GM12878 (cell line): ENCODE measurements at regions not wholly inside any gene's neighbourhood (a gene's known extent, or its start where the extent isn't known, plus 50 kb on each side); places are given as distances from the start of the nearest gene placed in this dataset.

Experiments used
- ATAC-seq: fragments of 200-7000 bp; cut with Tn5 transposase; 3 replicates; pipeline ENCODE4 v1.9.1; 2020; ENCODE audit warnings: mild to moderate bottlenecking, moderate library complexity
- BruUV-seq: library from RNA; stranded (reverse); fragments of 400-500 nt; replicated peaks from 2 replicates; lab custom pipeline; 2021; lab: Mats Ljungman, UMichigan
- CTCF ChIA-PET: fragments of 300-600 bp; sonication (Branson Sonifier 250); formaldehyde crosslinking; extraction: SDS; loops from one replicate; lab custom pipeline; 2021; ENCODE audit warnings: inconsistent platforms; lab: Yijun Ruan, JAX
- POLR2A ChIA-PET: fragments of 350-600 bp; formaldehyde crosslinking; extraction: SDS; loops from one replicate; lab custom pipeline; 2021; ENCODE audit warnings: inconsistent platforms; lab: Charles Lee
- RAD21 ChIA-PET: fragments of 300-600 bp; sonication (Branson Sonifier 250); formaldehyde crosslinking; loops from one replicate; lab custom pipeline; 2023; ENCODE audit warnings: antibody characterized with exemption; ENCODE audit not compliant: unreplicated experiment; lab: Charles Lee
- SMC1A ChIA-PET: fragments of 300-600 bp; sonication (Branson Sonifier 250); formaldehyde crosslinking; loops from one replicate; lab custom pipeline; 2023; ENCODE audit not compliant: unreplicated experiment, uncharacterized antibody; lab: Charles Lee
- DNase-seq: peaks from one replicate; pipeline ENCODE4 v3.0.0-alpha.2; 2011; ENCODE audit warnings: low read depth, low spot score
- FAIRE-seq: peaks from 3 replicates; lab custom pipeline; 2011; peaks lifted over from hg19 to GRCh38; lab: Jason Lieb, UNC
- H2AFZ ChIP-seq: 2 replicates; pipeline ENCODE4 v1.6.0; 2011; ENCODE audit warnings: low read depth, low read length, control low read depth; ENCODE audit not compliant: control insufficient read depth
- H3K27ac ChIP-seq: 2 replicates; pipeline ENCODE4 v1.5.1; 2011; ENCODE audit warnings: control low read depth; ENCODE audit not compliant: control insufficient read depth, insufficient read depth
- H3K27me3 ChIP-seq, 2 experiments: replicated peaks in 1 of 2; 2 replicates each; pipeline versions ENCODE4 v1.6.0 to v1.6.1; 2011; ENCODE audit warnings: low read length in 1 of 2; ENCODE audit not compliant: control insufficient read depth in 2 of 2, insufficient read depth in 2 of 2
- H3K36me3 ChIP-seq, 2 experiments: 2 replicates each; pipeline ENCODE4 v1.5.1; 2011; ENCODE audit warnings: low read length in 1 of 2; ENCODE audit not compliant: control insufficient read depth in 2 of 2, insufficient read depth in 2 of 2
- H3K4me1 ChIP-seq: 2 replicates; pipeline ENCODE4 v1.6.1; 2011; ENCODE audit warnings: mild to moderate bottlenecking, low read length, moderate library complexity, mixed read lengths; ENCODE audit not compliant: control insufficient read depth, insufficient read depth
- H3K4me2 ChIP-seq: 2 replicates; pipeline ENCODE4 v1.6.0; 2011; ENCODE audit warnings: control low read depth; ENCODE audit not compliant: control insufficient read depth, insufficient read depth
- H3K4me3 ChIP-seq: fragments of 200-600 bp; sonication (generic); 2 replicates; pipeline ENCODE4 v1.5.1; 2016
- H3K79me2 ChIP-seq: 2 replicates; pipeline ENCODE4 v1.6.0; 2011; ENCODE audit warnings: low read length; ENCODE audit not compliant: control insufficient read depth, insufficient read depth
- H3K9ac ChIP-seq: 2 replicates; pipeline ENCODE4 v1.8.0; 2011; ENCODE audit warnings: low read length, control low read depth, mixed read lengths; ENCODE audit not compliant: control insufficient read depth, insufficient read depth
- H3K9me3 ChIP-seq: replicated peaks from 3 replicates; pipeline ENCODE4 v1.5.1; 2011; ENCODE audit warnings: mild to moderate bottlenecking, low read length; ENCODE audit not compliant: control insufficient read depth, insufficient read depth
- H4K20me1 ChIP-seq: 2 replicates; pipeline ENCODE4 v1.6.0; 2011; ENCODE audit not compliant: control insufficient read depth, insufficient read depth
- BACH1 ChIP-seq: fragments of 450-650 bp; IDR thresholded peaks from 2 replicates; pipeline ENCODE4 v1.6.1; 2017; ENCODE audit warnings: mild to moderate bottlenecking, borderline replicate concordance
- BCL11A ChIP-seq: IDR thresholded peaks from 2 replicates; pipeline ENCODE4 v1.6.1; 2011; ENCODE audit warnings: low read depth, low read length
- CHD2 ChIP-seq: IDR thresholded peaks from 2 replicates; pipeline ENCODE4 v1.6.1; 2011; ENCODE audit warnings: low read depth, low read length, improper control_type of control experiment, borderline replicate concordance
- HDAC2 ChIP-seq: fragments of 200-600 bp; sonication (generic); IDR thresholded peaks from 2 replicates; pipeline ENCODE4 v1.6.1; 2017
- JUNB ChIP-seq: IDR thresholded peaks from 2 replicates; pipeline ENCODE4 v1.6.1; 2016; ENCODE audit warnings: antibody characterized with exemption, mild to moderate bottlenecking
- MTA3 ChIP-seq: IDR thresholded peaks from 2 replicates; pipeline ENCODE4 v1.6.1; 2012; ENCODE audit warnings: low read length, inconsistent platforms, borderline replicate concordance
- NFIC ChIP-seq: IDR thresholded peaks from 2 replicates; pipeline ENCODE4 v1.6.1; 2012; ENCODE audit warnings: low read depth, mild to moderate bottlenecking, inconsistent platforms, low read length, moderate library complexity
- NFXL1 ChIP-seq: fragments of 450-650 bp; IDR thresholded peaks from 2 replicates; pipeline ENCODE4 v1.6.1; 2017; ENCODE audit warnings: antibody characterized with exemption, mild to moderate bottlenecking, borderline replicate concordance
- PML ChIP-seq: IDR thresholded peaks from 2 replicates; pipeline ENCODE4 v1.6.1; 2012; ENCODE audit warnings: low read length, inconsistent platforms
- POU2F2 ChIP-seq: IDR thresholded peaks from 3 replicates; pipeline ENCODE4 v1.6.1; 2011; ENCODE audit warnings: low read depth, mild to moderate bottlenecking, low read length, borderline replicate concordance
- RAD21 ChIP-seq: IDR thresholded peaks from 2 replicates; pipeline ENCODE4 v1.6.1; 2011; ENCODE audit warnings: mild to moderate bottlenecking, low read depth, low read length, moderate library complexity; ENCODE audit not compliant: insufficient read depth
- RELA ChIP-seq: fragments of 450-650 bp; IDR thresholded peaks from 2 replicates; pipeline ENCODE4 v1.8.0; 2014; ENCODE audit warnings: borderline replicate concordance; ENCODE audit not compliant: partially characterized antibody
- SUPT20H ChIP-seq: IDR thresholded peaks from 2 replicates; pipeline ENCODE4 v1.6.1; 2011; ENCODE audit warnings: low read depth, mild to moderate bottlenecking, low read length, moderate library complexity, borderline replicate concordance; ENCODE audit not compliant: control insufficient read depth
- TCF3 ChIP-seq: IDR thresholded peaks from 2 replicates; pipeline ENCODE4 v1.6.1; 2012; ENCODE audit warnings: low read depth, mild to moderate bottlenecking, low read length, borderline replicate concordance; ENCODE audit not compliant: insufficient read depth
- YY1 ChIP-seq: IDR thresholded peaks from 2 replicates; pipeline ENCODE4 v1.6.1; 2011; ENCODE audit warnings: low read depth, mild to moderate bottlenecking, low read length
- ZBED1 ChIP-seq: IDR thresholded peaks from 2 replicates; pipeline ENCODE4 v1.6.1; 2016; ENCODE audit warnings: borderline replicate concordance
- WGBS: methylation state at CpG from one replicate; pipeline ENCODE4 v1.1.6; 2016; ENCODE audit warnings: low lambda C conversion rate; ENCODE audit not compliant: insufficient replicate concordance, insufficient coverage; ENCODE audit errors: missing lambda C conversion rate; 5-methylcytosine and 5-hydroxymethylcytosine counted together
- in situ Hi-C: fragments of 300-500 bp; cut with MboI; formaldehyde crosslinking; loops from 9 replicates; pipeline ENCODE4 v1.14.3; 2018; ENCODE audit warnings: mixed read lengths
- intact Hi-C: fragments of 100-400 bp; cut with micrococcal nuclease; formaldehyde crosslinking; loops from one replicate; pipeline ENCODE4 v1.14.2; 2022; ENCODE audit not compliant: unreplicated experiment
- TF ChIP-seq, protein P1 (sequence below): fragments of 450-650 bp; IDR thresholded peaks from 2 replicates; pipeline ENCODE4 v1.6.1; 2017; ENCODE audit warnings: mild to moderate bottlenecking, low read depth, inconsistent platforms; ENCODE audit not compliant: poor library complexity, severe bottlenecking
- TF ChIP-seq, protein P2 (sequence below): IDR thresholded peaks from 2 replicates; pipeline ENCODE4 v1.6.1; 2012; ENCODE audit warnings: low read length, inconsistent platforms

DNA sequence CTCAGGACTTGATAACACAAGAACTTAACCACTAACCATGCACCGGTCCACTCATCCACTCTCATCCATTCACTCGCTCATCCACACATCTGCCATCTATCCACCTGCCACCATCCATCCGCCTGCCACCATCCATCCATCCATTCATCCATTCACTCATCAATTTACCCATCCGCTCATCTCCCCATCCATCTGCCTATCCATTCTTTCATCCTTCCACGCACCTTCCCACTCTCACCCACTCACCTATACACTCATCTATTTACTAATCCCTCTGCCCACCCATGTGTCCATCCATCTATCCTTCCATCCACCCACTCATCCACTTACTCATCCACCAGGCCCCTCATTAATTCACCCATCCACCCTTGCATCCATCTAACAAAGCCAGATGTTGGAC is 131.0 kb downstream of the MRM1 start:
- CTCF ChIA-PET, result no interaction called here
- SMC1A ChIA-PET, result no interaction called here
- POLR2A ChIA-PET, result no interaction called here
- H3K4me1 ChIP-seq, result no peaks in the 10 kb centered on the region
- FAIRE-seq (no peak), DNase-seq (no peak), ATAC-seq (no peak)
- H3K27me3 ChIP-seq, result peaks cover 5 to 10% of the 10 kb centered on the region in 2 experiments; a peak in 3 of 4 replicates
- H3K79me2 ChIP-seq, result no peaks in the 10 kb centered on the region
- intact Hi-C loops, result no loop called here
- no peak overlapping the region for H2AFZ ChIP-seq
- no peak overlapping the region for H3K4me3 ChIP-seq
- no peak overlapping the region for H3K4me2 ChIP-seq
- TF ChIP-seq, protein P1, sequence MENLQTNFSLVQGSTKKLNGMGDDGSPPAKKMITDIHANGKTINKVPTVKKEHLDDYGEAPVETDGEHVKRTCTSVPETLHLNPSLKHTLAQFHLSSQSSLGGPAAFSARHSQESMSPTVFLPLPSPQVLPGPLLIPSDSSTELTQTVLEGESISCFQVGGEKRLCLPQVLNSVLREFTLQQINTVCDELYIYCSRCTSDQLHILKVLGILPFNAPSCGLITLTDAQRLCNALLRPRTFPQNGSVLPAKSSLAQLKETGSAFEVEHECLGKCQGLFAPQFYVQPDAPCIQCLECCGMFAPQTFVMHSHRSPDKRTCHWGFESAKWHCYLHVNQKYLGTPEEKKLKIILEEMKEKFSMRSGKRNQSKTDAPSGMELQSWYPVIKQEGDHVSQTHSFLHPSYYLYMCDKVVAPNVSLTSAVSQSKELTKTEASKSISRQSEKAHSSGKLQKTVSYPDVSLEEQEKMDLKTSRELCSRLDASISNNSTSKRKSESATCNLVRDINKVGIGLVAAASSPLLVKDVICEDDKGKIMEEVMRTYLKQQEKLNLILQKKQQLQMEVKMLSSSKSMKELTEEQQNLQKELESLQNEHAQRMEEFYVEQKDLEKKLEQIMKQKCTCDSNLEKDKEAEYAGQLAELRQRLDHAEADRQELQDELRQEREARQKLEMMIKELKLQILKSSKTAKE, result no peak
- no peak for TF ChIP-seq NFXL1
- no peak for TF ChIP-seq BCL11A
- TF ChIP-seq BACH1, result no peak
- TF ChIP-seq ZBED1, result no peak
- TF ChIP-seq NFIC, result no peak
- no peak for TF ChIP-seq TCF3
- no peak for TF ChIP-seq JUNB
- TF ChIP-seq SUPT20H, result no peak
- TF ChIP-seq PML, result no peak
- no peak for TF ChIP-seq CHD2
- no peak for TF ChIP-seq MTA3
- no peak for TF ChIP-seq YY1
- TF ChIP-seq, protein P2, sequence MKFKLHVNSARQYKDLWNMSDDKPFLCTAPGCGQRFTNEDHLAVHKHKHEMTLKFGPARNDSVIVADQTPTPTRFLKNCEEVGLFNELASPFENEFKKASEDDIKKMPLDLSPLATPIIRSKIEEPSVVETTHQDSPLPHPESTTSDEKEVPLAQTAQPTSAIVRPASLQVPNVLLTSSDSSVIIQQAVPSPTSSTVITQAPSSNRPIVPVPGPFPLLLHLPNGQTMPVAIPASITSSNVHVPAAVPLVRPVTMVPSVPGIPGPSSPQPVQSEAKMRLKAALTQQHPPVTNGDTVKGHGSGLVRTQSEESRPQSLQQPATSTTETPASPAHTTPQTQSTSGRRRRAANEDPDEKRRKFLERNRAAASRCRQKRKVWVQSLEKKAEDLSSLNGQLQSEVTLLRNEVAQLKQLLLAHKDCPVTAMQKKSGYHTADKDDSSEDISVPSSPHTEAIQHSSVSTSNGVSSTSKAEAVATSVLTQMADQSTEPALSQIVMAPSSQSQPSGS, result no peak
- no peak for TF ChIP-seq HDAC2
- no peak for TF ChIP-seq RELA
- TF ChIP-seq POU2F2, result no peak
- TF ChIP-seq RAD21, result no peak
- in situ Hi-C loops, result no loop called here
- H3K9me3 ChIP-seq, result no peaks in the 10 kb centered on the region
- WGBS, result 42% methylated on average over 5 of the region's 5 CpGs
- H4K20me1 ChIP-seq, result no peaks in the 10 kb centered on the region
- no peak overlapping the region for H3K27ac ChIP-seq
- H3K9ac ChIP-seq, result no peak overlapping the region
- BruUV-seq, result no TSS peak
- H3K36me3 ChIP-seq, result no peaks in the 10 kb centered on the region
- RAD21 ChIA-PET, result no interaction called here
